ENCODE measurements at regions not wholly inside any gene's neighbourhood (a gene's known extent, or its start where the extent isn't known, plus 50 kb on each side); places are given as distances from the start of the nearest gene placed in this dataset.

- no peak for TF ChIP-seq CTCF (IDR thresholded peaks at IDR 0.05; ENCODE audit: low read depth, low read length)
- Histone ChIP-seq H3K36me3 (no peaks in the 10 kb centered on the region), H3K4me3 (no peak overlapping the region), H3K27ac (no peak overlapping the region), H3K9me3 (ENCODE audit: low read depth) (no peaks in the 10 kb centered on the region), H3K27me3 (no peaks in the 10 kb centered on the region), H3K4me1 (ENCODE audit: low read depth) (no peaks in the 10 kb centered on the region)
- DNase-seq (ENCODE audit: low read depth in 1 of 2, low spot score in 1 of 2), result no peak
Measured at GRCh38 chr6:10303608-10304506, 111.0 kb downstream of the TFAP2A start.

GRCh38 chr6:10302566-10303235, 112.2 kb downstream of the TFAP2A start:
- no peaks in the 10 kb centered on the region for H3K36me3 ChIP-seq
- no peak for DNase-seq (ENCODE audit: low read depth in 1 of 2, low spot score in 1 of 2)
- H3K9me3 ChIP-seq (ENCODE audit: low read depth), result no peaks in the 10 kb centered on the region

GRCh38 chr6:10300071-10300470, 114.8 kb downstream of the TFAP2A start:
- Histone ChIP-seq H3K9me3 (ENCODE audit: low read depth) (no peaks in the 10 kb centered on the region), H3K36me3 (no peaks in the 10 kb centered on the region), H3K4me3 (no peak overlapping the region), H3K4me1 (ENCODE audit: low read depth) (no peaks in the 10 kb centered on the region), H3K27me3 (no peaks in the 10 kb centered on the region), H3K27ac (no peak overlapping the region)
- DNase-seq (ENCODE audit: low read depth in 1 of 2, low spot score in 1 of 2), result no peak
- no peak for TF ChIP-seq CTCF (IDR thresholded peaks at IDR 0.05; ENCODE audit: low read depth, low read length)

More at GRCh38 chr6:10302566-10303235, 112.2 kb downstream of the TFAP2A start:
- TF ChIP-seq CTCF (IDR thresholded peaks at IDR 0.05; ENCODE audit: low read depth, low read length), result no peak
- Histone ChIP-seq H3K4me1 (ENCODE audit: low read depth) (no peaks in the 10 kb centered on the region), H3K27me3 (no peaks in the 10 kb centered on the region), H3K4me3 (no peak overlapping the region), H3K27ac (no peak overlapping the region)

GRCh38 chr6:10297832-10298231, 117.0 kb downstream of the TFAP2A start:
- Histone ChIP-seq H3K4me1 (ENCODE audit: low read depth) (no peaks in the 10 kb centered on the region), H3K4me3 (no peak overlapping the region), H3K27me3 (no peaks in the 10 kb centered on the region), H3K9me3 (ENCODE audit: low read depth) (no peaks in the 10 kb centered on the region), H3K27ac (no peak overlapping the region), H3K36me3 (no peaks in the 10 kb centered on the region)
- DNase-seq (ENCODE audit: low read depth in 1 of 2, low spot score in 1 of 2), result no peak
- no peak for TF ChIP-seq CTCF (IDR thresholded peaks at IDR 0.05; ENCODE audit: low read depth, low read length)

GRCh38 chr6:10278746-10279145, 136.1 kb downstream of the TFAP2A start:
- Histone ChIP-seq H3K27ac (no peak overlapping the region), H3K4me1 (ENCODE audit: low read depth) (no peaks in the 10 kb centered on the region), H3K4me3 (no peak overlapping the region), H3K27me3 (no peaks in the 10 kb centered on the region), H3K9me3 (ENCODE audit: low read depth) (no peaks in the 10 kb centered on the region), H3K36me3 (no peaks in the 10 kb centered on the region)
- no peak for TF ChIP-seq CTCF (IDR thresholded peaks at IDR 0.05; ENCODE audit: low read depth, low read length)
- no peak for DNase-seq (ENCODE audit: low read depth in 1 of 2, low spot score in 1 of 2)
